DOHH2 (cell line): ENCODE measurements at regions not wholly inside any gene's neighbourhood (a gene's known extent, or its start where the extent isn't known, plus 50 kb on each side); places are given as distances from the start of the nearest gene placed in this dataset.

ENCODE experiments used
- CTCF ChIP-seq: fragments of 200-600 bp; sonication (generic); IDR thresholded peaks from one replicate; pipeline ENCODE4 v1.5.1; 2014; ENCODE audit warnings: antibody characterized with exemption, mild to moderate bottlenecking, low read depth, low read length; ENCODE audit not compliant: poor library complexity, severe bottlenecking
- EZH2phosphoT487 ChIP-seq: fragments of 200-600 bp; sonication (generic); IDR thresholded peaks from 2 replicates; pipeline ENCODE4 v1.6.1; 2017; ENCODE audit warnings: borderline replicate concordance, mild to moderate bottlenecking, antibody characterized with exemption, low read length, moderate library complexity, mixed read lengths

GRCh38 chr17:21482189-21482865 is 106.2 kb downstream of the KCNJ12 start:
- TF ChIP-seq CTCF (no peak), EZH2phosphoT487 (no peak)
